NCI-H2196 (cell line): ENCODE measurements at regions not wholly inside any gene's neighbourhood (a gene's known extent, or its start where the extent isn't known, plus 50 kb on each side); places are given as distances from the start of the nearest gene placed in this dataset.
"Not testable (repeated sequence)": the region's sequence is repeated elsewhere in the genome, so short reads cannot be mapped to it uniquely, and the experiment has no call there.

Source experiments
- DNase-seq: peaks from one replicate; lab custom pipeline; 2025; ENCODE audit not compliant: unreplicated experiment; lab: John Stamatoyannopoulos, UW

- DNase-seq, result no peak
These were observed 84.5 kb upstream of the MANSC4 start for GRCh38 chr12:27864521-27864920.

- no peak for DNase-seq
These were observed 83.8 kb upstream of the MANSC4 start for GRCh38 chr12:27863839-27864238.

- DNase-seq, result no peak
These were observed 81.6 kb upstream of the MANSC4 start for GRCh38 chr12:27861428-27862167.

- DNase-seq, result no peak
These were observed 79.6 kb upstream of the MANSC4 start for GRCh38 chr12:27859648-27860047.

- not testable (repeated sequence) for DNase-seq
These were observed 77.0 kb upstream of the MANSC4 start for GRCh38 chr12:27857006-27857405.

GRCh38 chr12:27852742-27853141 lies 72.7 kb upstream of the MANSC4 start:
- no peak for DNase-seq
